Fibroblast of lung (primary cell): ENCODE measurements at regions not wholly inside any gene's neighbourhood (a gene's known extent, or its start where the extent isn't known, plus 50 kb on each side); places are given as distances from the start of the nearest gene placed in this dataset.

ENCODE experiments used
- EZH2 ChIP-seq: IDR thresholded peaks from 2 replicates; pipeline ENCODE4 v1.5.1; 2012; ENCODE audit warnings: low read length, control low read depth, mild to moderate bottlenecking; ENCODE audit errors: missing control alignments
- TF ChIP-seq, protein P1 (sequence below), 2 donors: IDR thresholded peaks in 1 of 2; conservative IDR thresholded peaks in 1 of 2; 1 replicate in 1 of 2; 2 replicates in 1 of 2; pipeline ENCODE4 v1.5.1; 2011 to 2012; ENCODE audit warnings: low read length in 2 of 2, control low read depth in 1 of 2, inconsistent platforms in 1 of 2, low read depth in 1 of 2, mild to moderate bottlenecking in 1 of 2

DNA sequence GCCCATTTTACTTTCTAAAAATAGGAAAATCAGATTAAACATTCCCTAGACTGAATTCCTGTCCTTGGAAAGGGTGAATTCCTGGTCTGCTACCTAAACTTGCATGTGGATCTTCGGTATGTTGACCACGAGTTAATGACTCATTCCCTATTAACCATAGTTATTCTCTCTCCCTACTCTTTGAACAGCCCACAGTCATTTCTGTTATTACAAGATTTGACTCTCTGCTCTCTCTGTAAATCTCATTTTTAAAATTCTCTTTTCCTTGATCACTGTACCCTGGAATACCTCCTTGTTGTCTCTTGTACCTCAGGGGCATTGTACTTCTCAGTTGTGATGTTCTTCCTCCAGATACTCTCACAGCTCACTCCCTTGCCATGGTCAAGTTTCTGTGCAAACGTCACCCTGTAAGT lies 92.0 kb upstream of the GULP1 start:
- TF ChIP-seq, protein P1, sequence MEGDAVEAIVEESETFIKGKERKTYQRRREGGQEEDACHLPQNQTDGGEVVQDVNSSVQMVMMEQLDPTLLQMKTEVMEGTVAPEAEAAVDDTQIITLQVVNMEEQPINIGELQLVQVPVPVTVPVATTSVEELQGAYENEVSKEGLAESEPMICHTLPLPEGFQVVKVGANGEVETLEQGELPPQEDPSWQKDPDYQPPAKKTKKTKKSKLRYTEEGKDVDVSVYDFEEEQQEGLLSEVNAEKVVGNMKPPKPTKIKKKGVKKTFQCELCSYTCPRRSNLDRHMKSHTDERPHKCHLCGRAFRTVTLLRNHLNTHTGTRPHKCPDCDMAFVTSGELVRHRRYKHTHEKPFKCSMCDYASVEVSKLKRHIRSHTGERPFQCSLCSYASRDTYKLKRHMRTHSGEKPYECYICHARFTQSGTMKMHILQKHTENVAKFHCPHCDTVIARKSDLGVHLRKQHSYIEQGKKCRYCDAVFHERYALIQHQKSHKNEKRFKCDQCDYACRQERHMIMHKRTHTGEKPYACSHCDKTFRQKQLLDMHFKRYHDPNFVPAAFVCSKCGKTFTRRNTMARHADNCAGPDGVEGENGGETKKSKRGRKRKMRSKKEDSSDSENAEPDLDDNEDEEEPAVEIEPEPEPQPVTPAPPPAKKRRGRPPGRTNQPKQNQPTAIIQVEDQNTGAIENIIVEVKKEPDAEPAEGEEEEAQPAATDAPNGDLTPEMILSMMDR (conservative IDR thresholded peaks at IDR 0.05 in 1 of 2, IDR thresholded peaks at IDR 0.05 in 1 of 2; ENCODE audit: low read depth in 1 of 2, low read length in 2 of 2), result no peak
- TF ChIP-seq EZH2, result no peak
